ENCODE measurements at regions not wholly inside any gene's neighbourhood (a gene's known extent, or its start where the extent isn't known, plus 50 kb on each side); places are given as distances from the start of the nearest gene placed in this dataset.

DNA sequence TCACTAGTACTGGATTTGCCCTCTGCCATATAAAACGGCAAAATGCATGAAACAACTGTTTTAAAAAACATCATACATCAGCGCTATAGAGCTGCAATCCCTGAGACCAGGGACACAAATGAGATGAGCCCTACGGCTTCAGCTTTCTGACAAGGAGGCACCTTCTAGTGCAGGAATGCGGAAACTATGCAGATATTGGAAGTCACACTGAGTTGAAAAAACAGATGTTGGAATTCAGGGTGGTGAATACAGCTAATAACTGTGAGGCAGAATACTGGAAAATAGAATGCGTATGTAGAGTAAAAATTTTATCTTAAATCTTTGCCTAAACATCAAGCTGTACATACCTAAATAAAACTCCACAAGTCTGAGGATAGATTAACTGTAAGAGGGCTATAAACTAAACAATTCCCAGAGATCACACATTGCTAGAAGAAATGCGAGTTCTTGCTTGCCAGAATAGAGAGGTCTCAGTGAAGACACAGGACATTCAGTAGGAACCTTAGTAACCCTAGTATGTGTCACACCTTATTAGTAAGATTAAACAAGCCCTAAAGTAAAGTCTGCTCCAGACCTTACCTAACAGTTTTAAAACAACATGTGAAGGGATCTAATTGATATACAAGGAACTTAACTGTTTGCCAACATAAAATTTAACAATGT, 541.4 kb upstream of the DDX18 start (continued):
- TF ChIP-seq, protein P1, sequence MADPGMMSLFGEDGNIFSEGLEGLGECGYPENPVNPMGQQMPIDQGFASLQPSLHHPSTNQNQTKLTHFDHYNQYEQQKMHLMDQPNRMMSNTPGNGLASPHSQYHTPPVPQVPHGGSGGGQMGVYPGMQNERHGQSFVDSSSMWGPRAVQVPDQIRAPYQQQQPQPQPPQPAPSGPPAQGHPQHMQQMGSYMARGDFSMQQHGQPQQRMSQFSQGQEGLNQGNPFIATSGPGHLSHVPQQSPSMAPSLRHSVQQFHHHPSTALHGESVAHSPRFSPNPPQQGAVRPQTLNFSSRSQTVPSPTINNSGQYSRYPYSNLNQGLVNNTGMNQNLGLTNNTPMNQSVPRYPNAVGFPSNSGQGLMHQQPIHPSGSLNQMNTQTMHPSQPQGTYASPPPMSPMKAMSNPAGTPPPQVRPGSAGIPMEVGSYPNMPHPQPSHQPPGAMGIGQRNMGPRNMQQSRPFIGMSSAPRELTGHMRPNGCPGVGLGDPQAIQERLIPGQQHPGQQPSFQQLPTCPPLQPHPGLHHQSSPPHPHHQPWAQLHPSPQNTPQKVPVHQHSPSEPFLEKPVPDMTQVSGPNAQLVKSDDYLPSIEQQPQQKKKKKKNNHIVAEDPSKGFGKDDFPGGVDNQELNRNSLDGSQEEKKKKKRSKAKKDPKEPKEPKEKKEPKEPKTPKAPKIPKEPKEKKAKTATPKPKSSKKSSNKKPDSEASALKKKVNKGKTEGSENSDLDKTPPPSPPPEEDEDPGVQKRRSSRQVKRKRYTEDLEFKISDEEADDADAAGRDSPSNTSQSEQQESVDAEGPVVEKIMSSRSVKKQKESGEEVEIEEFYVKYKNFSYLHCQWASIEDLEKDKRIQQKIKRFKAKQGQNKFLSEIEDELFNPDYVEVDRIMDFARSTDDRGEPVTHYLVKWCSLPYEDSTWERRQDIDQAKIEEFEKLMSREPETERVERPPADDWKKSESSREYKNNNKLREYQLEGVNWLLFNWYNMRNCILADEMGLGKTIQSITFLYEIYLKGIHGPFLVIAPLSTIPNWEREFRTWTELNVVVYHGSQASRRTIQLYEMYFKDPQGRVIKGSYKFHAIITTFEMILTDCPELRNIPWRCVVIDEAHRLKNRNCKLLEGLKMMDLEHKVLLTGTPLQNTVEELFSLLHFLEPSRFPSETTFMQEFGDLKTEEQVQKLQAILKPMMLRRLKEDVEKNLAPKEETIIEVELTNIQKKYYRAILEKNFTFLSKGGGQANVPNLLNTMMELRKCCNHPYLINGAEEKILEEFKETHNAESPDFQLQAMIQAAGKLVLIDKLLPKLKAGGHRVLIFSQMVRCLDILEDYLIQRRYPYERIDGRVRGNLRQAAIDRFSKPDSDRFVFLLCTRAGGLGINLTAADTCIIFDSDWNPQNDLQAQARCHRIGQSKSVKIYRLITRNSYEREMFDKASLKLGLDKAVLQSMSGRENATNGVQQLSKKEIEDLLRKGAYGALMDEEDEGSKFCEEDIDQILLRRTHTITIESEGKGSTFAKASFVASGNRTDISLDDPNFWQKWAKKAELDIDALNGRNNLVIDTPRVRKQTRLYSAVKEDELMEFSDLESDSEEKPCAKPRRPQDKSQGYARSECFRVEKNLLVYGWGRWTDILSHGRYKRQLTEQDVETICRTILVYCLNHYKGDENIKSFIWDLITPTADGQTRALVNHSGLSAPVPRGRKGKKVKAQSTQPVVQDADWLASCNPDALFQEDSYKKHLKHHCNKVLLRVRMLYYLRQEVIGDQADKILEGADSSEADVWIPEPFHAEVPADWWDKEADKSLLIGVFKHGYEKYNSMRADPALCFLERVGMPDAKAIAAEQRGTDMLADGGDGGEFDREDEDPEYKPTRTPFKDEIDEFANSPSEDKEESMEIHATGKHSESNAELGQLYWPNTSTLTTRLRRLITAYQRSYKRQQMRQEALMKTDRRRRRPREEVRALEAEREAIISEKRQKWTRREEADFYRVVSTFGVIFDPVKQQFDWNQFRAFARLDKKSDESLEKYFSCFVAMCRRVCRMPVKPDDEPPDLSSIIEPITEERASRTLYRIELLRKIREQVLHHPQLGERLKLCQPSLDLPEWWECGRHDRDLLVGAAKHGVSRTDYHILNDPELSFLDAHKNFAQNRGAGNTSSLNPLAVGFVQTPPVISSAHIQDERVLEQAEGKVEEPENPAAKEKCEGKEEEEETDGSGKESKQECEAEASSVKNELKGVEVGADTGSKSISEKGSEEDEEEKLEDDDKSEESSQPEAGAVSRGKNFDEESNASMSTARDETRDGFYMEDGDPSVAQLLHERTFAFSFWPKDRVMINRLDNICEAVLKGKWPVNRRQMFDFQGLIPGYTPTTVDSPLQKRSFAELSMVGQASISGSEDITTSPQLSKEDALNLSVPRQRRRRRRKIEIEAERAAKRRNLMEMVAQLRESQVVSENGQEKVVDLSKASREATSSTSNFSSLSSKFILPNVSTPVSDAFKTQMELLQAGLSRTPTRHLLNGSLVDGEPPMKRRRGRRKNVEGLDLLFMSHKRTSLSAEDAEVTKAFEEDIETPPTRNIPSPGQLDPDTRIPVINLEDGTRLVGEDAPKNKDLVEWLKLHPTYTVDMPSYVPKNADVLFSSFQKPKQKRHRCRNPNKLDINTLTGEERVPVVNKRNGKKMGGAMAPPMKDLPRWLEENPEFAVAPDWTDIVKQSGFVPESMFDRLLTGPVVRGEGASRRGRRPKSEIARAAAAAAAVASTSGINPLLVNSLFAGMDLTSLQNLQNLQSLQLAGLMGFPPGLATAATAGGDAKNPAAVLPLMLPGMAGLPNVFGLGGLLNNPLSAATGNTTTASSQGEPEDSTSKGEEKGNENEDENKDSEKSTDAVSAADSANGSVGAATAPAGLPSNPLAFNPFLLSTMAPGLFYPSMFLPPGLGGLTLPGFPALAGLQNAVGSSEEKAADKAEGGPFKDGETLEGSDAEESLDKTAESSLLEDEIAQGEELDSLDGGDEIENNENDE (IDR thresholded peaks at IDR 0.05; ENCODE audit: insufficient replicate concordance, low read length): peak; percentile 30
- no peak for TF ChIP-seq SP2 (IDR thresholded peaks at IDR 0.05; ENCODE audit: low read length)
